Small intestine (tissue), 7 donors: ENCODE measurements at regions not wholly inside any gene's neighbourhood (a gene's known extent, or its start where the extent isn't known, plus 50 kb on each side); places are given as distances from the start of the nearest gene placed in this dataset.

Experiments used
- DNase-seq, 2 donors: peaks; one replicate each; pipeline versions ENCODE4 v3.0.0 to v3.0.0-alpha.2; 2013
- FAIRE-seq: peaks from 2 replicates; lab custom pipeline; 2012; peaks lifted over from hg19 to GRCh38; lab: Jason Lieb, UNC
- H3K27ac ChIP-seq, 3 donors: one replicate each; pipeline ENCODE4 v1.5.1; 2013; ENCODE audit warnings: low read length in 2 of 3, mild to moderate bottlenecking in 2 of 3, control low read depth in 1 of 3, inconsistent platforms in 1 of 3, low read depth in 1 of 3, moderate library complexity in 1 of 3
- H3K27me3 ChIP-seq, 3 donors: one replicate each; pipeline ENCODE4 v1.6.1; 2013; ENCODE audit warnings: low read length in 3 of 3, inconsistent platforms in 1 of 3; ENCODE audit not compliant: control insufficient read depth in 3 of 3, insufficient read depth in 3 of 3
- H3K36me3 ChIP-seq, 3 donors: one replicate each; pipeline ENCODE4 v1.6.1; 2013; ENCODE audit warnings: low read length in 3 of 3, inconsistent platforms in 1 of 3, low read depth in 1 of 3, mild to moderate bottlenecking in 1 of 3, moderate library complexity in 1 of 3; ENCODE audit not compliant: control insufficient read depth in 3 of 3, insufficient read depth in 2 of 3
- H3K4me1 ChIP-seq, 3 donors: one replicate each; pipeline ENCODE4 v1.6.1; 2013; ENCODE audit warnings: low read length in 2 of 3, inconsistent platforms in 1 of 3, low read depth in 1 of 3, mild to moderate bottlenecking in 1 of 3, moderate library complexity in 1 of 3; ENCODE audit not compliant: control insufficient read depth in 3 of 3, insufficient read depth in 2 of 3
- H3K4me3 ChIP-seq, 3 donors: one replicate each; pipeline ENCODE4 v1.5.1; 2013; ENCODE audit warnings: low read length in 3 of 3, control low read depth in 1 of 3, inconsistent platforms in 1 of 3, low read depth in 1 of 3, mild to moderate bottlenecking in 1 of 3, moderate library complexity in 1 of 3
- H3K9me3 ChIP-seq, 2 donors: one replicate each; pipeline ENCODE4 v1.6.1; 2013; ENCODE audit warnings: low read depth in 1 of 2, low read length in 1 of 2; ENCODE audit not compliant: control insufficient read depth in 2 of 2, insufficient read depth in 1 of 2
- WGBS, 3 donors: extraction: QIAGEN DNeasy Blood & Tissue Kit; methylation state at CpG; one replicate each; pipeline ENCODE4 v1.1.7; 2013; 5-methylcytosine and 5-hydroxymethylcytosine counted together
- donor health status: healthy with polysubstance abuse.
- donor health status: control.
- donor health status: control.
- donor health status: Bipolar disorder and iron deficiency.
- donor health status: healthy.

DNA sequence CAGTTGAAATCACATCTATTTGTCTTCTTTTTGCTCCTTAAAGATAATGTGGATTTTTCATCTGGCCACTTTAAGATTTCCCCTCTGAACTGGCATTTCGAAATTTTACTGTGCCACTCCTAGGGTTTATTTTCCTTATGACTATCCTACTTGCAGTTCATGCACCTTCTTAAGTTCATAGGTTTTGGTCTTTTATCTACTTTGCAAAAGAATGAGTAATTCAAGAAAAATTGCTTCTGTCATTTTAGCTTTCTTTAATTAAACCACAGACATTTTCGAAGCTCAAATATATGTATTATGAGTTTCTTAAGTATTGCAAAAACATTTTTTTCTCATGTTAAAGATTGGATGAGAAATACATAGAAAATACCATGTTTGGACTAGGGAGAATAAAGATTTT is 1244.8 kb upstream of the TMPRSS15 start:
- DNase-seq, result no peak
- Histone ChIP-seq H3K4me1 (no peaks in the 10 kb centered on the region), H3K27me3 (no peaks in the 10 kb centered on the region), H3K9me3 (no peaks in the 10 kb centered on the region), H3K4me3 (no peak overlapping the region), H3K36me3 (no peaks in the 10 kb centered on the region), H3K27ac (no peak overlapping the region)
- WGBS, 3 donors, result 70 to 79% (median 70%) methylated on average over 2 of the region's 2 CpGs
- no peak for FAIRE-seq

DNA sequence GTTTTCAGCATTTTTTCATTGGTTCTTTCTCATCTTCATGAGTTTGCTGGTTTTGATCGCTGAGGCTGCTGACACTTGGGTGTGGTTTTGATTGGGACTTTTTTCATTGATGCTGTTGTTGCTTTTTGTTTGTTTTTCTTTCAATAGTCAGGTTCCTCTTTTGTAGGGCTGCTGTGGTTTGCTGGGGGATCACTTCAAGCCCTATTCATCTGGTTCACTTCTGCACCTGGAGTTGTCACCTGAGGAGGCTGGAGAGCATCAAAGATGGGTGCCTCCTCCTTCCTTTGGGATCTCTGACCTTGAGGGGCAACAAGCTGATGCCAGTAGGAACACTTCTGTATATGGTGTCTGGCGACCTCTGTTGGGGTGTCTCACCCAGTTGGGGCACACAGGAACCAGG is 1279.9 kb upstream of the TMPRSS15 start:
- H3K27ac ChIP-seq, result no peak overlapping the region
- no peaks in the 10 kb centered on the region for H3K36me3 ChIP-seq
- no peak for FAIRE-seq
- no peak for DNase-seq
- no peaks in the 10 kb centered on the region for H3K27me3 ChIP-seq
- H3K9me3 ChIP-seq, result peaks cover 0 to 15% of the 10 kb centered on the region in 2 donors
- no peaks in the 10 kb centered on the region for H3K4me1 ChIP-seq
- 48 to 71% (median 64%) methylated on average over 2 of the region's 2 CpGs for WGBS, 3 donors
- no peak overlapping the region for H3K4me3 ChIP-seq

DNA sequence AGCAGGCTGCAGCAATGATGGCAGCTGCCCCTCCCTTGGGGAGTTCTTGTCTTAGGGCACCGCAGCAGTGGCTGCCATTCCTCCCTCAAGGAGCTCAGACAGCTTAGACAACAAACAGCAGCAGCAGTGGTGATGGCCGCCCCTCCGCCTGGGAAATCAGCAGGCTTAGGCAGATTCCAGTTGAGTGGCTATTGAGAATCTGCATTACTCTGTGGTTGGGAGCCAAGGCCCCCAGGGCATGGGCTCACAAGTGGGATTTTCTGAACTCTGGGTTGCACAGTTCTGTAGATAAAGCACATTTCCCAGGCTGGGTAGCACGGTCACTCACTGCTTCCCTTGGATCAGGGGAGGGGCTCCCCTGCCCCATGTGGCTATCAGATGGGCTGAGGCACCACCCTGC is 1280.7 kb upstream of the TMPRSS15 start:
- Histone ChIP-seq H3K4me1 (no peaks in the 10 kb centered on the region), H3K27ac (no peak overlapping the region), H3K9me3 (peaks cover 0 to 14% of the 10 kb centered on the region in 2 donors), H3K36me3 (no peaks in the 10 kb centered on the region), H3K4me3 (no peak overlapping the region), H3K27me3 (no peaks in the 10 kb centered on the region)
- no peak for DNase-seq
- no peak for FAIRE-seq
- WGBS, 3 donors, result 69 to 78% (median 70%) methylated on average over 4 of the region's 4 CpGs

DNA sequence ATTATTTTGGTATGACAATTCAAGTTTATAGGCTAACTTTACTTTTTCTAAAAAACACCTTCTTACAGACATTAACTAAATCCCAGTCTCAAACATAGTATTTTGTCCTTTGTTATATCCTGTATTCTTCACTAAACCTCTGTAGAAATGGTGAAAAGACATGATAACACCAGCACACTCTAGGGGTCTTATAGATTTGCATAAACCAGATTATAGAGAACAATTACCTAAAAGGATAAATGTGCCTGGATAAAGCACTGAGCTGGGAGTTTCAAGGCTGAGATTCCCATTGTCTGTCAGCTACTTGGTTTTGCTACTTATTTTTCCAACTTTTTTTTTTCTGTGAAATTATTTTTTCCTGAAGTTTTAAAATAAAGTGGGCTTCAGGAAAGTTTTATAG is 1288.6 kb upstream of the TMPRSS15 start:
- H3K36me3 ChIP-seq, result no peaks in the 10 kb centered on the region
- no peak overlapping the region for H3K27ac ChIP-seq
- no peaks in the 10 kb centered on the region for H3K27me3 ChIP-seq
- no peaks in the 10 kb centered on the region for H3K4me1 ChIP-seq
- H3K9me3 ChIP-seq, result no peaks in the 10 kb centered on the region
- H3K4me3 ChIP-seq, result no peak overlapping the region
- DNase-seq (no peak), FAIRE-seq (no peak)

DNA sequence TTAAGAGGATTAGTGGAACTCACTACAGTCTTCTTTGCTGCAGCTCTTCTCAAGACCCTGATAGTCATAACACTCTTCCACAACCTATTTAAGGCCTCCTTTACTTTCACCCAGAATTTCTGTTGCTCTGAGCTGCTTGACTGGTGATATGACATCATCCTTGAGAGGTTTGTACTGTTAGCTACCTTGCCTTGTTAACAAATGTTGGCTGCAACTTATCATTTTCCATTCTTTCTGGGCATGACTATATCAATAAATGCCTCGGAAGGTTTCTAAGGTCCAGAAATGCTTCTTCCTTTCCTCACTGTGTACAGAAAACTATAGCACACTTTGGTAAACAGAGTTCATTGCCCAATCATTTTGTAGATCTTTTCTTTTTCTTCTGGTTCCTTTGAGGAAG is 1292.2 kb upstream of the TMPRSS15 start:
- H3K4me1 ChIP-seq, result peaks cover 0 to 2% (median 0%) of the 10 kb centered on the region in 3 donors
- FAIRE-seq (no peak), DNase-seq (no peak)
- no peak overlapping the region for H3K27ac ChIP-seq
- H3K27me3 ChIP-seq, result no peaks in the 10 kb centered on the region
- no peaks in the 10 kb centered on the region for H3K9me3 ChIP-seq
- no peaks in the 10 kb centered on the region for H3K36me3 ChIP-seq
- 30 to 85% (median 71%) methylated on average over 1 of the region's 1 CpG for WGBS, 3 donors
- H3K4me3 ChIP-seq, result no peak overlapping the region

DNA sequence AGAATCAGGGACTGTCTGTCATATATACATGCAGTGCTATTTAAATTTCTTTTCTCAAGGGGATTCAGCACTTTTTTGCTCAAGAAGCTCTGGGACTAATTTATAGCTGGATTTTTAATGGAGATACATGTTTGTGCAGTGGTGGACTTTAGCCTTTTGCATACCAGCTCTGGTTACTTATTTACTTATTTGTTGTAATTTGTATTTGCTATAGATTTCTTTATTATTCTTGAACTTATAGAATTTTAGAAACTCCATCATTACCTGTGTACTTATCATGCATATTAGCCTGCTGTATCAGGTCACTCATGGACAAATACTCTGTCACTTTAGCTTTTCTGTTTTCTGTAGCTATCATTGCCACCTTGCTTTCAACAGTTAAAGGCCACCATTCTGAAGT is 1296.9 kb upstream of the TMPRSS15 start:
- peaks cover 0 to 5% (median 0%) of the 10 kb centered on the region in 3 donors for H3K4me1 ChIP-seq
- H3K27me3 ChIP-seq, result no peaks in the 10 kb centered on the region
- FAIRE-seq, result no peak
- no peak overlapping the region for H3K27ac ChIP-seq
- no peak overlapping the region for H3K4me3 ChIP-seq
- DNase-seq, result peak; percentile 10 to 56
- H3K36me3 ChIP-seq, result no peaks in the 10 kb centered on the region
- H3K9me3 ChIP-seq, result no peaks in the 10 kb centered on the region

DNA sequence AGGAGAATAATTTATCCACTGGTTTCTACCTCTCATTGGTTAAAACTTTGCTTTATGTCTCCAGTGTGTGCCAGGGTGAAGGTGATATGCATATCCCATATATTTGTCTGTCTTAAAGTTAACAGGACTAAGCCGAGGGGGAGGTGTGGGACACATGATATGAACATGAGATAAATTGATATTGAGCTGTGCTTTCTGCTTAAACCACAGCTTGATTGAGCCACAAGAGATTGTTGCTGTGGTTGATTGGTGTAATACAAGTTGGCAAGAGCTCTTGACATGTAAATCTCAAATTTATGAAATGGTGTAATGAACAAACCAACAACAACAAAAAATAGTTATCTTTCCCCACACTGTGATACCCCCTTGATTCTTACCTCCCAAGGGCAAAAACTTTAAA is 1295.5 kb upstream of the NCAM2 start:
- Histone ChIP-seq H3K4me1 (peaks cover 0 to 5% (median 0%) of the 10 kb centered on the region in 3 donors), H3K27me3 (no peaks in the 10 kb centered on the region), H3K9me3 (peaks cover 0 to 12% of the 10 kb centered on the region in 2 donors), H3K27ac (no peak overlapping the region), H3K4me3 (no peak overlapping the region), H3K36me3 (no peaks in the 10 kb centered on the region)
- 29 to 45% (median 44%) methylated on average over 1 of the region's 1 CpG for WGBS, 3 donors
- FAIRE-seq (no peak), DNase-seq (no peak)

DNA sequence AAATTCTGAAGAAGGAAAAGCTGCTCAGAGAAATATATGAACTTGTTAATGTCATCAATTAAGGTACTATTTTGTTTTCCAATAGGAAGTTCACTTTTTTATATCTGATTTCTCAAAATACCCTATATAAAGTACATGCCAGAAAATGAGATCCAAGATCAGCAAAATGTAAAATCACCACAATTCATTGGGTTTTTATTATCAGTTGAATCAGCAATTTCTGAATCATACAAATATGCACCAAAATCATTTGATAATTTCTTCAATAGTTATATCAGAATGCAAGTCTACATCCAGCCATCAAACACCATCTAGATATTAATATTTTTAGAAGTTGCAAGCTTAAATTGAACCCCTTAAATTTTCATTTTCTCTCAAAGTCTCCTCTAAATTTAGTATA is 1293.4 kb upstream of the NCAM2 start:
- no peak for FAIRE-seq
- DNase-seq, result no peak
- Histone ChIP-seq H3K4me1 (peaks cover 0 to 5% (median 0%) of the 10 kb centered on the region in 3 donors), H3K27me3 (no peaks in the 10 kb centered on the region), H3K36me3 (no peaks in the 10 kb centered on the region), H3K9me3 (peaks cover 0 to 16% of the 10 kb centered on the region in 2 donors), H3K27ac (no peak overlapping the region), H3K4me3 (no peak overlapping the region)

DNA sequence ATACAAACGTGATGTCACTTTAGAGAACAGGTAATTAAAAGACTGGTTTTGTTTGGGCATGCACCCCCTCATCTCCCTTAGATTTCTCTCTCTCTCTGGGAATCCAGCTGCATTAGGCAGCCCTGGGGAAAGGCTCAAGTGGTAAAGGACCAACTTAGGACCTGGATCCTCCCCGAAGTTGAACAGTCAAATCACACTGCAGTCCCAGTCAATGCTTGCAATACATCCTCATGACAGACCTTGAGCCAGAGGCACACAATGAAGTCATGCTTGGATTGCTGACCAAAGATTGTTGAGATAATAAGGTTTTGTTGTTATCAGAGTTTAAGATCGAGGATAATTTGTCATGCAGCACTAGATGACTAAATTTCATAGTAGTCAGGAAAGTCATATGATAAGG is 1285.8 kb upstream of the NCAM2 start:
- Histone ChIP-seq H3K27ac (no peak overlapping the region), H3K36me3 (no peaks in the 10 kb centered on the region)
- WGBS, 3 donors, result 61 to 81% (median 76%) methylated on average over 3 of the region's 3 CpGs

More for the DNA sequence above, 1285.8 kb upstream of the NCAM2 start:
- Histone ChIP-seq H3K27me3 (no peaks in the 10 kb centered on the region), H3K4me1 (peaks cover 0 to 5% (median 0%) of the 10 kb centered on the region in 3 donors), H3K9me3 (peaks cover 0 to 9% of the 10 kb centered on the region in 2 donors), H3K4me3 (no peak overlapping the region)
- no peak for FAIRE-seq
- no peak for DNase-seq
